AG09309 (cell line): ENCODE measurements at regions not wholly inside any gene's neighbourhood (a gene's known extent, or its start where the extent isn't known, plus 50 kb on each side); places are given as distances from the start of the nearest gene placed in this dataset.

Experiments
- DNase-seq: peaks from one replicate; pipeline ENCODE4 v3.0.0-alpha.2; 2010; ENCODE audit warnings: low read depth
- H3K4me3 ChIP-seq: 2 replicates; pipeline ENCODE4 v1.5.1; 2011; ENCODE audit warnings: mild to moderate bottlenecking, low read depth, low read length, moderate library complexity; ENCODE audit not compliant: control insufficient read depth
- CTCF ChIP-seq: IDR thresholded peaks from 2 replicates; pipeline ENCODE4 v1.5.1; 2011; ENCODE audit warnings: mild to moderate bottlenecking, low read depth, low read length, inconsistent platforms; ENCODE audit not compliant: insufficient read depth, control insufficient read depth; ENCODE audit errors: missing control alignments

- no peak overlapping the region for H3K4me3 ChIP-seq
- no peak for TF ChIP-seq CTCF
- no peak for DNase-seq
These were observed 387.8 kb downstream of the SMOC2 start for GRCh38 chr6:168828800-168829199.

DNA sequence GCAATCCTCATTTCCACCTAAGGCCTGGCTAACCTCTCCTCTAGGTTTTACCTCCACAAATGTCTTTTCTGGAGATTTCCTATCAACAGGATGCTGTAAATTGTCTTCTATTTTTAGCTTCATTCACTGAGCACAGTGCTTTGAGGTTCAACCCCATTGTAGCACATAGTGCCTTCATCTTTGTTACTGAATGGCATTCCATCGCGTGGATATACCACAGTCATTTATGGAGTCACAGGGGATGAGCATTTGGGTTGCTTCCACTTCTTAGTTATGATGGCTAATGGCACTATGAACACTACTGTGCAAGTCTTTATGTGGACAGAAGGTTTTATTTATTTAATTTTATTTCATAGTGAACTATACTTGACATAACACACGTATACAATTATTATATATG lies 387.1 kb downstream of the SMOC2 start:
- H3K4me3 ChIP-seq, result no peak overlapping the region
- no peak for DNase-seq
- no peak for TF ChIP-seq CTCF

DNA sequence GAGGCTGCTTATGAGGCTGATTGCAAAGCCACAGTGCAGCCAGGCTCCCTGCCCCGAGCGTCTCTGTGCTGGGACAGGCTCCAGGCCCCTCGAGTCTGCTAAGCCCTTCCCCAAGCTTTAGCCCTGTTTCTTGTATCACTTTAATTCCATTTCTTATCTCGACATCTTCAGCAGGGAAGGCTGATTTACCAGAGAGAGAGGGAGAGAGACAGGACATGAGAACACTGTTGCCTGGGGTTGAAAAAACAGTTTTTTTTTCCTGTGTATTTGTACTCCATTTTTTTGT lies 386.5 kb downstream of the SMOC2 start:
- no peak for TF ChIP-seq CTCF
- no peak for DNase-seq
- no peak overlapping the region for H3K4me3 ChIP-seq

- no peak overlapping the region for H3K4me3 ChIP-seq
- TF ChIP-seq CTCF, result no peak
- no peak for DNase-seq
These were observed 386.0 kb downstream of the SMOC2 start for GRCh38 chr6:168826726-168827585.

DNA sequence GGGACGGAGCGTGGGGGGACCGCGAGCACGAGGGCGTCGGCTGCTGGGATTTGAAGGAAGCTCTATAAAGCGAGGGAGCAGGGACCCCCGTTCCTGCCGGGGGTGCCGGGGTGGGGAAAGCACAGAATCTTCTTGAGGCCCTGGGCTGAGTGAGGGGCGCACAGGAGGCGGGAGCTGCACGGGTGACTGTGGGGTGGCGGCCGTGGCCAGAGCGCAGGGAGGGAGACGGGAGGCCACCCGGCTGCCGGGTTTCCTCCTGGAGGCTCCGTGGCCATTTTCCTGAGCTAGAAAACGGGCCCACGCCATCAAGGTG lies 385.1 kb downstream of the SMOC2 start:
- TF ChIP-seq CTCF, result no peak
- H3K4me3 ChIP-seq, result no peak overlapping the region

GRCh38 chr6:168825226-168826077 lies 384.5 kb downstream of the SMOC2 start:
- H3K4me3 ChIP-seq, result no peak overlapping the region
- no peak for TF ChIP-seq CTCF
- no peak for DNase-seq

More for the DNA sequence above, 385.1 kb downstream of the SMOC2 start:
- no peak for DNase-seq
